SHP77 (cell line): ENCODE measurements at regions not wholly inside any gene's neighbourhood (a gene's known extent, or its start where the extent isn't known, plus 50 kb on each side); places are given as distances from the start of the nearest gene placed in this dataset.
A peak's percentile ranks its signal among the peaks of the same experiment; 100 is the strongest.

Experiments
- DNase-seq, 2 experiments: peaks; one replicate each; lab custom pipeline; 2025; lab: John Stamatoyannopoulos, UW

- no peak for DNase-seq
These were observed 79.4 kb upstream of the RUNX1 start for GRCh38 chr21:35128536-35128935.

- DNase-seq: no peak
These were observed 78.7 kb upstream of the RUNX1 start for GRCh38 chr21:35127851-35128250.

- DNase-seq: no peak
These were observed 77.9 kb upstream of the RUNX1 start for GRCh38 chr21:35127026-35127425.

- peak; percentile 43 to 44 for DNase-seq
These were observed 71.6 kb upstream of the RUNX1 start for GRCh38 chr21:35120631-35121180.

GRCh38 chr21:35119501-35120047, 70.5 kb upstream of the RUNX1 start:
- DNase-seq: no peak

GRCh38 chr21:35116777-35117176, 67.7 kb upstream of the RUNX1 start:
- DNase-seq: no peak

- no peak for DNase-seq
These were observed 64.0 kb upstream of the RUNX1 start for GRCh38 chr21:35113064-35113463.

GRCh38 chr21:35111321-35111930, 62.3 kb upstream of the RUNX1 start:
- peak in 1 of 2 experiments; percentile 1 for DNase-seq

GRCh38 chr21:35108887-35109286, 59.8 kb upstream of the RUNX1 start:
- DNase-seq: no peak

GRCh38 chr21:35107520-35107919, 58.4 kb upstream of the RUNX1 start:
- DNase-seq: no peak

GRCh38 chr21:35106246-35106835, 57.2 kb upstream of the RUNX1 start:
- DNase-seq: no peak

GRCh38 chr21:35102488-35103371, 53.6 kb upstream of the RUNX1 start:
- no peak for DNase-seq

- DNase-seq: no peak
These were observed 51.3 kb upstream of the RUNX1 start for GRCh38 chr21:35100349-35100811.

- no peak for DNase-seq
These were observed 50.2 kb upstream of the RUNX1 start for GRCh38 chr21:35099310-35099709.
